SJCRH30 (cell line): ENCODE measurements at regions not wholly inside any gene's neighbourhood (a gene's known extent, or its start where the extent isn't known, plus 50 kb on each side); places are given as distances from the start of the nearest gene placed in this dataset.
"Not testable (repeated sequence)": the region's sequence is repeated elsewhere in the genome, so short reads cannot be mapped to it uniquely, and the experiment has no call there.

Experiments used
- DNase-seq, 2 experiments: peaks; one replicate each; pipeline ENCODE4 v3.0.0-alpha.2; 2015 to 2020
- H3K27ac ChIP-seq: fragments of 250-450 bp; sonication (Bioruptor Pico); 2 replicates; pipeline ENCODE4 v1.5.1; 2020; ENCODE audit warnings: mild to moderate bottlenecking, moderate library complexity
- H3K27me3 ChIP-seq: fragments of 250-450 bp; sonication (Bioruptor Pico); 2 replicates; pipeline ENCODE4 v1.5.1; 2020; ENCODE audit warnings: mild to moderate bottlenecking, moderate library complexity
- H3K36me3 ChIP-seq: fragments of 250-450 bp; sonication (Bioruptor Pico); 2 replicates; pipeline ENCODE4 v1.5.1; 2020; ENCODE audit warnings: mild to moderate bottlenecking, moderate library complexity
- H3K4me1 ChIP-seq: fragments of 250-450 bp; sonication (Bioruptor Pico); 2 replicates; pipeline ENCODE4 v1.5.1; 2020; ENCODE audit warnings: mild to moderate bottlenecking, moderate library complexity
- H3K4me3 ChIP-seq: fragments of 250-450 bp; sonication (Bioruptor Pico); 2 replicates; pipeline ENCODE4 v1.5.1; 2020; ENCODE audit warnings: mild to moderate bottlenecking, moderate library complexity
- H3K9me3 ChIP-seq: fragments of 250-450 bp; sonication (Bioruptor Pico); replicated peaks from 2 replicates; pipeline ENCODE4 v1.5.1; 2020; ENCODE audit warnings: mild to moderate bottlenecking, moderate library complexity

- Histone ChIP-seq H3K27me3 (no peaks in the 10 kb centered on the region), H3K4me3 (no peak overlapping the region), H3K36me3 (no peaks in the 10 kb centered on the region), H3K9me3 (no peaks in the 10 kb centered on the region), H3K4me1 (no peaks in the 10 kb centered on the region), H3K27ac (no peak overlapping the region)
- DNase-seq: no peak
These were observed 84.9 kb upstream of the NRN1 start for GRCh38 chr6:6091608-6092002.

DNA sequence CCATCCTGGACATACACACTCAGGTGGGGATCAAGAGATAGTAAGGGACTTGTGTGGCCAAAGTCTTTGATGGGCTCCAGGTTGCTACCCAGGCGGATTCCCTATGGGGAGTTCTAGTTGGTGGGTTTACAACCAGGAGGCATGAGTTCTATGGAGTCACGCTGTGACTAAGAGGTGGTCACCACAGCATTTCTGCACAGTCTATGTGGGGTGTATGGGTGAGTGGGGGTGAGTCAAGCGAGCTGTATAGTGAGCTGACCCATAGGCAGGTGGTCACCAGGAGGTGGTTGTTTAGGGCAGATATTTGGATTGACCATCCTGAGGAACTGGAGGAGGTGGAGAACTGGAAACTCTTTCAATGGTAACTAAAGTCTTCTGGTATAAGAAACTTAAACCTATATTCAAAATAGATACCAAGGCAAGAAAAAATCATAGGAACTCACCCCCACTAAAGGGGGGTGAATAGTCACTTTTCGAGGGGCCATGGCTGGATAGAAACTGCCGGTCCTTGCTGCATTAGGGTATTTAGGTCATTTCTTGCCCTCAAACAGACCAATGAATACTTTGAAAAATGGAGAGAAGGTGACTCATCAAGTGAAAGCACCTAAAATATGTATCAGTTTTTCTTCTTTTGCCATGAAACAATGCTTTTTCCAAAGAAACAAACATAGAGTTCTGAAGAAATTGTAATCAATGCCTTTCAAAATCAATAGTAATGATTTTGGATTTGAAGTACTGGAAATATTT is 84.3 kb upstream of the NRN1 start:
- Histone ChIP-seq H3K27me3 (no peaks in the 10 kb centered on the region), H3K4me1 (no peaks in the 10 kb centered on the region), H3K36me3 (no peaks in the 10 kb centered on the region), H3K4me3 (no peak overlapping the region), H3K9me3 (no peaks in the 10 kb centered on the region), H3K27ac (no peak overlapping the region)
- no peak for DNase-seq

GRCh38 chr6:6085928-6086668 is 79.4 kb upstream of the NRN1 start:
- Histone ChIP-seq H3K27ac (no peak overlapping the region), H3K36me3 (no peaks in the 10 kb centered on the region), H3K4me1 (no peaks in the 10 kb centered on the region), H3K9me3 (no peaks in the 10 kb centered on the region), H3K27me3 (no peaks in the 10 kb centered on the region), H3K4me3 (no peak overlapping the region)
- no peak for DNase-seq

DNA sequence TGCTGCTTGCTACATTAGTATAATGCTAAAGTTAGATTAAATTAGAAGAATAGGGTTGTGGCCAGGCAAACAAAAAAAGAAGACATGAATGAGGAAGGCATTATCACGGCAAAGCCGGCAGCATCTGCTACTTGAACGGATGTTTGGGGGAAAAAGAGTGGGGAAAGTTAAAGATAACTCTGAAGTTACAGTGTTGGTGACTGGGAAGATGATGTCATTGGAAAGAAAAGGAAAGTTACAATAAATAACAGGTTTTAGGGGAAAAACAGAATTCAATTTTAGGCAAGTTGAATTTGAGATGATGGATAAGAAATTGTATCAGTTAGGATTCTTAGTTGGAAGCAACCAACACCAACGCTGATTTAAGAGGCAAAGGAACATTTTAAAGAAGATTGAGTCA is 74.2 kb upstream of the NRN1 start:
- H3K4me1 ChIP-seq: no peaks in the 10 kb centered on the region
- H3K4me3 ChIP-seq: no peak overlapping the region
- no peaks in the 10 kb centered on the region for H3K27me3 ChIP-seq
- DNase-seq: no peak
- H3K27ac ChIP-seq: no peak overlapping the region
- no peaks in the 10 kb centered on the region for H3K9me3 ChIP-seq
- no peaks in the 10 kb centered on the region for H3K36me3 ChIP-seq

DNA sequence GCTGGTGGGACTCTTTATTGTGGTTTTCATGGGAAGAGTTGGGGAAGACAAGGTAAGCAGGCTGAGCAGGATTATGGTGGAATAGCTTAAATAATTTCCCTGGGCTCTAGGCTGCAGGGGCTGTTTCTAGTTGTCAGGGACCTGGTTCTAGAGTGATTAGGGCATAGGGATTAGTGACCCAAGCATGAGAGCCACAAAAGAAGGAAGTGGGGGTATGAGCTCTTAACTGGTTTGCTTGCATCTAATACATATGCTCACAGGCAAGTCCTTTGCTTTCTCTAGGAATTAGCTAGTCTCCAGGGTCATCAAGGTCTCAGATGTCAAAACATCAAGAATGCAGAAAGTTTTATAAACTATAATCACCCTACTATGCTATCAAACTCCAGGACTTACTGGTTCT is 67.5 kb upstream of the NRN1 start:
- Histone ChIP-seq H3K36me3 (no peaks in the 10 kb centered on the region), H3K27ac (no peak overlapping the region), H3K27me3 (no peaks in the 10 kb centered on the region), H3K4me3 (no peak overlapping the region), H3K9me3 (no peaks in the 10 kb centered on the region), H3K4me1 (no peaks in the 10 kb centered on the region)
- DNase-seq: no peak

- H3K27me3 ChIP-seq, H3K4me3 ChIP-seq, H3K4me1 ChIP-seq, H3K27ac ChIP-seq, DNase-seq, H3K9me3 ChIP-seq, H3K36me3 ChIP-seq: not testable (repeated sequence)
These were observed 61.4 kb upstream of the NRN1 start for GRCh38 chr6:6068157-6068556.

GRCh38 chr6:6058054-6058444 is 51.3 kb upstream of the NRN1 start:
- H3K27me3 ChIP-seq: no peaks in the 10 kb centered on the region
- H3K4me3 ChIP-seq: no peak overlapping the region
- no peaks in the 10 kb centered on the region for H3K4me1 ChIP-seq
- no peaks in the 10 kb centered on the region for H3K9me3 ChIP-seq
- no peaks in the 10 kb centered on the region for H3K36me3 ChIP-seq
- no peak for DNase-seq
- no peak overlapping the region for H3K27ac ChIP-seq

DNA sequence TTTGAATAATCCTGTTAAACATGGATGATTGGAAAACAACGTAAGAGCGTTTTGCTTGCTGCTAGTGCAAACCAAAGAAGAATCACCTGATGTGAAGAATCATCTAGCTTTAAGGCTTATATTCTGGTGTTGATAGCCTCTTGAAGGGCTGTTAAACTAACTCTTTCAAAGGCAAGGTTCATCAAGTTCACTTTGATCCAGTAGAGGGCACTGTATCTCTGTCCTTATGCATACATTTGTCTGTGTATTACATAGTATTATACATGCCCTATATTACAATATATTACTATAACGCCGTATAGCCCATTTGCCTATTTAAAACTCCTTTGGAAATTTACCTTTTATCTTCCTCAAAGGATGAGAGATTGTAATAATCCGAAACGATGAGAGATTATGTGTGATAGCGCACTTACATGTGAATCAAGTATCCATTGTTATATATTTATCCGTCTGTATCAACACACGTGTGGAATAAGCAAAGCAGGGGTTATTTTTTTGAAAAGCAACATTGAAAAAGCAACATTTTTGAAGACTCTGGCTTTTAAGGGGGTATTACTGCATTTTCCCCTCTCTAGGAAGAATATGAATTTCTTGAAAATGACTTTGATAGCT is 50.8 kb upstream of the NRN1 start:
- no peaks in the 10 kb centered on the region for H3K9me3 ChIP-seq
- H3K4me3 ChIP-seq: no peak overlapping the region
- no peak overlapping the region for H3K27ac ChIP-seq
- DNase-seq: peak in 1 of 2 experiments; percentile 69
- peaks cover 1% of the 10 kb centered on the region; the same call in 1 of the 2 replicates for H3K4me1 ChIP-seq
- no peaks in the 10 kb centered on the region for H3K36me3 ChIP-seq
- H3K27me3 ChIP-seq: no peaks in the 10 kb centered on the region
